IMR-90 (cell line): ENCODE measurements at regions not wholly inside any gene's neighbourhood (a gene's known extent, or its start where the extent isn't known, plus 50 kb on each side); places are given as distances from the start of the nearest gene placed in this dataset.

Source experiments
- BHLHE40 ChIP-seq: fragments of 150-350 bp; IDR thresholded peaks from 2 replicates; pipeline ENCODE4 v1.6.1; 2016; ENCODE audit warnings: mild to moderate bottlenecking, low read depth, low read length
- CEBPB ChIP-seq: IDR thresholded peaks from 2 replicates; pipeline ENCODE4 v1.6.1; 2012; ENCODE audit warnings: low read depth, low read length, improper control_type of control experiment
- CTCF ChIP-seq: conservative IDR thresholded peaks from 2 replicates; pipeline ENCODE4 v1.5.1; 2012; ENCODE audit warnings: mild to moderate bottlenecking, low read depth, low read length, improper control_type of control experiment
- FOS ChIP-seq: fragments of 150-350 bp; IDR thresholded peaks from 2 replicates; pipeline ENCODE4 v1.6.1; 2016; ENCODE audit warnings: low read depth, low read length
- MXI1 ChIP-seq: IDR thresholded peaks from 2 replicates; pipeline ENCODE4 v1.6.1; 2012; ENCODE audit warnings: low read depth, mild to moderate bottlenecking, low read length, moderate library complexity, borderline replicate concordance
- POLR2A ChIP-seq: IDR thresholded peaks from 2 replicates; pipeline ENCODE4 v1.6.1; 2012; ENCODE audit warnings: mild to moderate bottlenecking, low read depth, low read length
- RAD21 ChIP-seq: IDR thresholded peaks from 2 replicates; pipeline ENCODE4 v1.6.1; 2012; ENCODE audit warnings: low read length, improper control_type of control experiment
- RCOR1 ChIP-seq: IDR thresholded peaks from 2 replicates; pipeline ENCODE4 v1.6.1; 2012; ENCODE audit warnings: mild to moderate bottlenecking, low read length, improper control_type of control experiment; ENCODE audit not compliant: insufficient replicate concordance
- RFX5 ChIP-seq: IDR thresholded peaks from 2 replicates; pipeline ENCODE4 v1.8.0; 2012; ENCODE audit warnings: low read depth, mild to moderate bottlenecking, low read length, moderate library complexity
- SMC3 ChIP-seq: fragments of 150-350 bp; IDR thresholded peaks from 2 replicates; pipeline ENCODE4 v1.6.1; 2016; ENCODE audit warnings: low read depth, mild to moderate bottlenecking, antibody characterized with exemption, low read length, moderate library complexity
- TF ChIP-seq, protein P1 (sequence below): fragments of 150-350 bp; IDR thresholded peaks from 2 replicates; pipeline ENCODE4 v1.6.1; 2016; ENCODE audit warnings: low read depth, mild to moderate bottlenecking, low read length, moderate library complexity, borderline replicate concordance

DNA sequence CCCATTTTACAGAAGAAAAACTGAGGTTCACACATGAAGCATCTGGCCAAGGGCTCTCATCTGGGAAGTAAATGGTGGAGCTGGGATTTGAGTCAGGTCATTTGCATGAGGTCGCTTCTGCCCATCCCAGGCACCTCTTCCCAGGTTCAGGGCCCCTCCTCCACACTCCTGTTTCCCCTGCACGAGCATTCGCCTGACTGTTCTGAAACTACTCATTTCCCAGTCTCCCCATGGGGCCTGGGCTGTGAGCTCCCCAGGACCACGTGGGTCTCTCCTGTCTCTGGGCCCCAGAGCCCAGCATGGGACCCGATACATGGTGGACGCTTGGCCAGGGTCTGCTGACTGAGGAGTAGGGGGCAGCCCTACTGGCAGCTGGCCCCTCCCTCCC is 360.8 kb downstream of the MATN1 start:
- no peak for TF ChIP-seq CTCF
- no peak for TF ChIP-seq CEBPB
- TF ChIP-seq, protein P1, sequence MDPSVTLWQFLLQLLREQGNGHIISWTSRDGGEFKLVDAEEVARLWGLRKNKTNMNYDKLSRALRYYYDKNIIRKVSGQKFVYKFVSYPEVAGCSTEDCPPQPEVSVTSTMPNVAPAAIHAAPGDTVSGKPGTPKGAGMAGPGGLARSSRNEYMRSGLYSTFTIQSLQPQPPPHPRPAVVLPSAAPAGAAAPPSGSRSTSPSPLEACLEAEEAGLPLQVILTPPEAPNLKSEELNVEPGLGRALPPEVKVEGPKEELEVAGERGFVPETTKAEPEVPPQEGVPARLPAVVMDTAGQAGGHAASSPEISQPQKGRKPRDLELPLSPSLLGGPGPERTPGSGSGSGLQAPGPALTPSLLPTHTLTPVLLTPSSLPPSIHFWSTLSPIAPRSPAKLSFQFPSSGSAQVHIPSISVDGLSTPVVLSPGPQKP: no peak
- no peak for TF ChIP-seq RFX5
- no peak for TF ChIP-seq POLR2A
- TF ChIP-seq FOS: no peak
- no peak for TF ChIP-seq RAD21
- TF ChIP-seq BHLHE40: no peak
- TF ChIP-seq RCOR1: no peak
- TF ChIP-seq MXI1: no peak
- TF ChIP-seq SMC3: no peak
